ENCODE measurements at regions not wholly inside any gene's neighbourhood (a gene's known extent, or its start where the extent isn't known, plus 50 kb on each side); places are given as distances from the start of the nearest gene placed in this dataset.

DNA sequence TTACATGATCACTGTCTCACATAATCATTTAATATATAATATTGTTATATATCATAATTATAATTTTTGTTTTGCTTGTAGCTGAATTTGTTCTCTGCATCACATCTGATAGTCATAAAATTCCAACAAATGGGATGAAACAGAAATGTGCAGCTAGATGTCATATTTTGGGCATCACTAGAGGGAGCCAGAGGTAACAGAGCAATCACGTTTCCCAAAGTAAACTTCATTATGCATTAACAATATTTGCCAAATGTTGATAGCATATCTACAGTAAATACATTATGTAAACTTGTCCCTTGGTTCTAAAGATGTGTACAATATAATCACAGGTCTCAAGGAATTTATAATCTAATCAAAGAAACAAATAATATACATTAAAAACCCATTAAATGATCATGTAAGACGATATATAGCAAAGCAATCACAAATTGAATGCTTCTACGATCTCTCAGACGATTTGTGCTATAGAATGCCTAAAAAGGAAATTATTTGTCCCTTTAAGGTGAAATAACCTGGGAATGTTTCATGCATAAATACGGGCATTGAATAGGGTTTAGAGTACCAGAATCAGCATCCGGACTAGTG is 234.2 kb upstream of the MCTP2 start:
- no peaks in the 10 kb centered on the region for H3K79me2 ChIP-seq (ENCODE audit: control insufficient read depth, insufficient read depth, low read length)
- no peaks in the 10 kb centered on the region for H4K20me1 ChIP-seq (replicated peaks; ENCODE audit: control insufficient read depth, insufficient read depth, low read length)
- under 1% methylated on average over 6 of the region's 6 CpGs for WGBS (ENCODE audit: insufficient coverage, low coverage, missing lambda C conversion rate)
- ChIA-PET POLR2A (no interaction called here), CTCF (ENCODE audit: low intra/inter-chr PET ratio) (no interaction called here)
- H3K4me1 ChIP-seq (replicated peaks in 1 of 2; ENCODE audit: control insufficient read depth in 2 of 2, insufficient read depth in 2 of 2, low read length in 2 of 2), result no peaks in the 10 kb centered on the region
- no peak overlapping the region for H3K4me3 ChIP-seq
- H3K27ac ChIP-seq (ENCODE audit: extremely low read depth, low read depth, low read length), result no peak overlapping the region
- no peak for FAIRE-seq
- H3K9me1 ChIP-seq (ENCODE audit: control insufficient read depth, insufficient read depth, low read length), result no peaks in the 10 kb centered on the region
- in situ Hi-C loops (cut with MboI), result no loop called here
- intact Hi-C loops (cut with micrococcal nuclease), result no loop called here
- H3K9me3 ChIP-seq (replicated peaks; ENCODE audit: control insufficient read depth, insufficient read depth, low read depth, low read length), result no peaks in the 10 kb centered on the region
- H2AFZ ChIP-seq (ENCODE audit: low read depth, low read length), result no peak overlapping the region
- BruUV-seq (replicated peaks), result no TSS peak
- no peaks in the 10 kb centered on the region for H3K36me3 ChIP-seq (ENCODE audit: control insufficient read depth, insufficient read depth, low read length)
- no peaks in the 10 kb centered on the region for H3K27me3 ChIP-seq (ENCODE audit: control insufficient read depth in 2 of 2, insufficient read depth in 2 of 2, low read length in 2 of 2)
- H3K4me2 ChIP-seq (ENCODE audit: insufficient read depth, low read length), result no peak overlapping the region
- DNase-seq (ENCODE audit: extremely low read depth in 1 of 4, low spot score in 3 of 4), result peak in 1 of 4 experiments; percentile 7
- ATAC-seq, result no peak
- H3K9ac ChIP-seq (ENCODE audit: insufficient read depth in 1 of 2, low read depth in 2 of 2, low read length in 2 of 2), result no peak overlapping the region
- TF ChIP-seq, protein P1, sequence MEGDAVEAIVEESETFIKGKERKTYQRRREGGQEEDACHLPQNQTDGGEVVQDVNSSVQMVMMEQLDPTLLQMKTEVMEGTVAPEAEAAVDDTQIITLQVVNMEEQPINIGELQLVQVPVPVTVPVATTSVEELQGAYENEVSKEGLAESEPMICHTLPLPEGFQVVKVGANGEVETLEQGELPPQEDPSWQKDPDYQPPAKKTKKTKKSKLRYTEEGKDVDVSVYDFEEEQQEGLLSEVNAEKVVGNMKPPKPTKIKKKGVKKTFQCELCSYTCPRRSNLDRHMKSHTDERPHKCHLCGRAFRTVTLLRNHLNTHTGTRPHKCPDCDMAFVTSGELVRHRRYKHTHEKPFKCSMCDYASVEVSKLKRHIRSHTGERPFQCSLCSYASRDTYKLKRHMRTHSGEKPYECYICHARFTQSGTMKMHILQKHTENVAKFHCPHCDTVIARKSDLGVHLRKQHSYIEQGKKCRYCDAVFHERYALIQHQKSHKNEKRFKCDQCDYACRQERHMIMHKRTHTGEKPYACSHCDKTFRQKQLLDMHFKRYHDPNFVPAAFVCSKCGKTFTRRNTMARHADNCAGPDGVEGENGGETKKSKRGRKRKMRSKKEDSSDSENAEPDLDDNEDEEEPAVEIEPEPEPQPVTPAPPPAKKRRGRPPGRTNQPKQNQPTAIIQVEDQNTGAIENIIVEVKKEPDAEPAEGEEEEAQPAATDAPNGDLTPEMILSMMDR (IDR thresholded peaks at IDR 0.05 in 2 of 3, conservative IDR thresholded peaks at IDR 0.05 in 1 of 3; ENCODE audit: insufficient read depth in 2 of 3, low read depth in 1 of 3, low read length in 3 of 3), result peak in 2 of 3 experiments; percentile 32 to 35; a peak in 2 of 6 replicates
- TF ChIP-seq, protein P2, sequence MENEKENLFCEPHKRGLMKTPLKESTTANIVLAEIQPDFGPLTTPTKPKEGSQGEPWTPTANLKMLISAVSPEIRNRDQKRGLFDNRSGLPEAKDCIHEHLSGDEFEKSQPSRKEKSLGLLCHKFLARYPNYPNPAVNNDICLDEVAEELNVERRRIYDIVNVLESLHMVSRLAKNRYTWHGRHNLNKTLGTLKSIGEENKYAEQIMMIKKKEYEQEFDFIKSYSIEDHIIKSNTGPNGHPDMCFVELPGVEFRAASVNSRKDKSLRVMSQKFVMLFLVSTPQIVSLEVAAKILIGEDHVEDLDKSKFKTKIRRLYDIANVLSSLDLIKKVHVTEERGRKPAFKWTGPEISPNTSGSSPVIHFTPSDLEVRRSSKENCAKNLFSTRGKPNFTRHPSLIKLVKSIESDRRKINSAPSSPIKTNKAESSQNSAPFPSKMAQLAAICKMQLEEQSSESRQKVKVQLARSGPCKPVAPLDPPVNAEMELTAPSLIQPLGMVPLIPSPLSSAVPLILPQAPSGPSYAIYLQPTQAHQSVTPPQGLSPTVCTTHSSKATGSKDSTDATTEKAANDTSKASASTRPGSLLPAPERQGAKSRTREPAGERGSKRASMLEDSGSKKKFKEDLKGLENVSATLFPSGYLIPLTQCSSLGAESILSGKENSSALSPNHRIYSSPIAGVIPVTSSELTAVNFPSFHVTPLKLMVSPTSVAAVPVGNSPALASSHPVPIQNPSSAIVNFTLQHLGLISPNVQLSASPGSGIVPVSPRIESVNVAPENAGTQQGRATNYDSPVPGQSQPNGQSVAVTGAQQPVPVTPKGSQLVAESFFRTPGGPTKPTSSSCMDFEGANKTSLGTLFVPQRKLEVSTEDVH (IDR thresholded peaks at IDR 0.05; ENCODE audit: low read depth, partially characterized antibody), result no peak

All from K562 (cell line).